Fibroblast of the conjunctiva (primary cell): ENCODE measurements at regions not wholly inside any gene's neighbourhood (a gene's known extent, or its start where the extent isn't known, plus 50 kb on each side); places are given as distances from the start of the nearest gene placed in this dataset.
"Not testable (repeated sequence)": the region's sequence is repeated elsewhere in the genome, so short reads cannot be mapped to it uniquely, and the experiment has no call there.

Source experiments
- DNase-seq: peaks from one replicate; pipeline ENCODE4 v3.0.0-alpha.2; 2010; ENCODE audit warnings: low read depth

DNA sequence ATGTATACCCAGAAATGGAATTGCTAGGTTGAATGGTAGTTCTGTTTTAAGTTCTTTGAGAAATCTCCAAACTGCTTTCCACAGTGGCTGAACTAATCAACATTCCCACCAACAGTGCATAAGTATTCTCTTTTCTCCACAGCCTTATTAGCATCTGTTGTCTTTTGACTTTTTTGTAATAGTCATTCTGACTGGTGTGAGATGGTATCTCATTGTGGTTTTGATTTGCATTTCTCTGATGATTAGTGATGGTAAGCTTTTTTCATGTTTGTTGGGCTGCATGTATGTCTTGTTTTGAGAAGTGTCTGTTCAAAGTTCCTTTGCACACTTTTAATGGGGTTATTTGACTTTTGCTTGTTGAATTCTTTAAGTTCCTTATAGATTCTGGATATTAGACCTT is 52.4 kb upstream of the EHHADH start:
- not testable (repeated sequence) for DNase-seq

- no peak for DNase-seq
Measured at GRCh38 chr3:185306847-185307246, 53.0 kb upstream of the EHHADH start.

GRCh38 chr3:185308126-185308754 is 54.4 kb upstream of the EHHADH start:
- DNase-seq, result peak; percentile 24

GRCh38 chr3:185309302-185309701 is 53.6 kb upstream of the MAP3K13 start:
- DNase-seq, result no peak

- DNase-seq, result no peak
Measured at GRCh38 chr3:185309795-185310194, 53.1 kb upstream of the MAP3K13 start.

GRCh38 chr3:185311991-185312390 is 50.9 kb upstream of the MAP3K13 start:
- no peak for DNase-seq
